Right lung (tissue), 2 donors: ENCODE measurements at regions not wholly inside any gene's neighbourhood (a gene's known extent, or its start where the extent isn't known, plus 50 kb on each side); places are given as distances from the start of the nearest gene placed in this dataset.

Source experiments
- DNase-seq, 2 donors: peaks; one replicate each; pipeline ENCODE4 v3.0.0-alpha.2; 2013

DNA sequence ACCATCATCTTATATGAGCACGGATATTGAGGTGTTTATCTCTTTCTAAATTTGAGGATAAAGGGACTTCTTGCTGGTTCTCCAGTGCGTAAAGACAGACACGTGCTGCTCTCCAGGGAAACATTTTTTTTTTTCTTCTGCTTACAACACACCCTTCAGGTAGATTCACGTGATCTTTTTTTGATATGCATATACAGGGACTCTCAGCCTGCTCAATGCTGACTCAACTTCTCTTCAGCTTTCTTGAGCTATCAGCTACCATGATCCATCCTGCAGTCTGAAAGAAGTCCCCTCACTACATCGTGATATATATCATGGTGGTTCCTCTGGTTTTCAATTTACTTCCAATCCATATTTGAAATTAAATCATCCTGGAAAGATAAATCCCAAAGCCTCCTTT, 87.1 kb upstream of the SLITRK3 start:
- no peak for DNase-seq

DNA sequence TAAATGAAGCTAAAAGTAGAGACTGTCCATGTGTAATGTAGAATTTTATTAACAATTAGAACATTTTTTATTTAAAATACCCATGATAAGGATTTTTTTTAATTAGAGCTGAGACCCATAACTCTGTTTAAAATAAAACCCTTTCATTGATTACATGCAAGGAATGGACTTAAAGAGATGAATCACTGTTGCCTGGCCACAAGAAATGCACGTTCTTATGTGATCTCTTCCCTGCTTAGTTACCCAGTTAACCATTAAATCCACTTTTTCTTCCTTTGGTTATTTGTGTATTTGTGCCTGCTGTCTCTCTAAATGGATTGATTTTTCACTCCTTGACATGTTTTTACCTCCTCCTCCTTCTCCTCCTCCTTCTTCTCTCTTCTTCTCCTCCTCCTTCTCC, 83.3 kb upstream of the SLITRK3 start:
- DNase-seq, result no peak

DNA sequence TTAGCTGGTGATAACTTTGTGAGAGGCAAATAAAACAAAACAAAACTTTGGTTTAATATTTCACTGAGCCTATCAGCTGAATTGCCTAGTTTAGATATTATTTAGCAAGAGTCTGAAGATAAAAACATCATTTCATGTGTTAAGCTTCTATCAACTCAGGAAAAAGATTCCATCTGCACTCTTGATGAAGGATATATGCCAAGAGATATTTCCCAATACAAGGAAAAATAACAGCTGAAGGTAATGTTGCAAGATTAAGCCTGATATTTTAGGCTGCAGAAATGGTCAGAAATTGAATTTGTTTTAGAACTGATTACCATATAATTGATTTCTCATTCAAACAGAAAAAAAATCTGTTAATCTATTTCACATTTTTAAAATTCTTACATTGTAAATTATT, 77.2 kb upstream of the SLITRK3 start:
- DNase-seq, result no peak

DNA sequence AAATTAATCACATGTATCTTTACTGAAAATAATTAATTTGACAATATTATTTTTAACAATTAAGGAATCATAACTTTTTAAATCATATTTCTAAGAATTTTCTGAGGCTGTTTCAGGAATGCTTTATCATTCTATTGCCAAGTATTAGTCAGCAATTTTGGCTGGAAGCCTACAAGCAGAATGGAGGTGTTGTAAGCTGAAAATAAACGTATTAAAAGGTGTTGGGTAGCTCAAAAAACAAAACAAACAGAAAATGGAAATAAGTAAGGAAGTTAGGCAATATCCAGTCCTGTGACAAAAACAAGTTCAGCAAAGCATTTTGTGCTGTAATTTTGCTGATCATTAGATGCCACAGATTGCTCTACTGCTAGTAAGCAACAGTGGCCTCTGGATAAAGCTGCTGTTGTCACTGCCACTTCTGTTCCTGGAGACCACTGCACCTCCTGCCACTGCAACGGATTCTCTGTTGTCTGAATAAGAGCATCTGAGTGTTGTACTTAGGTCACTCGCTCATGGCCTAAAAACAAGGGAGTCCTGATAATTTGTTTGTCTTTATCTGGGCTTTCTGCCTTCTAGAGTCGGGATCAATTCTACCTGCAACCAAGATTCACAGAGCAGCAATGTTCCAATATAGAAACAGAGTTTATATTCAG, 63.5 kb upstream of the SLITRK3 start:
- no peak for DNase-seq

DNA sequence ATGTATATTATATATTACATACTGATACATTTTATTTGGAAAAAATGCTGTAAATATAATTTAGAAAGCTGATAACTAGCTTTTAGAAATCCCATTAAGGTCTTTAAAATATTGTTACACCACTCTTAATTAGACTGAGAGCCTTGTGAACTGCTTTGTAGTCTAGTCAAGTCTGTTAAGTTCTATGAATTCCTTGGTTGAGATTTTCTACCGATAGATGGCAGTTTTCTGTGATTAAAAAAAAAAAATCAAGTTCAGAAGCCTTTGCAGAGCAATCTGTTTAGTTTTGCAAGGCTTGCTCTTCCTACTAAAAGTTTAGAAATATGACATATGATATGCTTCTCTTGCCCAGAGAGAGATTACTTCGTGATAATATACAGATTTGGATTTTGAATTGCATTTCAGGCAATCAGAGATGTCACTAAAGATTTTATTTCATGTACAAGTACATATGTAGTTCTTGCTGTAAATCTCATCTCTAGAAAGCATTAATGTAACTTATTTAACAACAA, 60.4 kb upstream of the SLITRK3 start:
- no peak for DNase-seq

DNA sequence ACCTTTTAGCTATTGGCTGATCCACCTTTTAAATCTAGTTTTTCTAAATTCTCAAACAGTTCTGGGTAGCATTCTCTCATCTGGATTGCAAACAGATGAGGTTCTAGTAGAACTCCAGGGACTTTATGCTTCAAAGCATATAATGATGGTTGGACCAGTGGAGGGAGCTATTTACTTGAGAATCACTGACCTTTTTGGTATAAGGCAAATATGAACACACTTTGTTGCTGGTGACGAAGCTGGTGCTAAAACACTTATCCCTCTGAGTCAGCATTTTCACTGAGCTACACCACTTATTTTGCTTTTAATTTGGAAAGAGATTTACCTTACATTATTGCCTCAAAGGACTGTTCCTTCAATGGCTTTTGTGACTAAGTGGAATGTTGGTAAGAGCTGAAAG, 58.6 kb upstream of the SLITRK3 start:
- peak in 1 of 2 donors; percentile 32 for DNase-seq
